WTC11 (cell line): ENCODE measurements at regions not wholly inside any gene's neighbourhood (a gene's known extent, or its start where the extent isn't known, plus 50 kb on each side); places are given as distances from the start of the nearest gene placed in this dataset.

Experiments used
- ATF1 ChIP-seq: sonication (generic); formaldehyde crosslinking; IDR thresholded peaks from 2 replicates; pipeline ENCODE4 v1.8.1; 2023; ENCODE audit warnings: mild to moderate bottlenecking, moderate library complexity, missing genetic modification reagents
- TF ChIP-seq, protein P1 (sequence below): sonication (generic); formaldehyde crosslinking; IDR thresholded peaks from 2 replicates; pipeline ENCODE4 v1.8.0; 2023; ENCODE audit warnings: mild to moderate bottlenecking, missing genetic modification reagents
- TF ChIP-seq, protein P2 (sequence below): fragments of 200-600 bp; IDR thresholded peaks from 2 replicates; pipeline ENCODE4 v1.8.0; 2022; ENCODE audit warnings: antibody characterized with exemption
- TF ChIP-seq, protein P3 (sequence below): sonication (generic); formaldehyde crosslinking; IDR thresholded peaks from 2 replicates; pipeline ENCODE4 v1.8.1; 2023; ENCODE audit warnings: mild to moderate bottlenecking, missing genetic modification reagents

DNA sequence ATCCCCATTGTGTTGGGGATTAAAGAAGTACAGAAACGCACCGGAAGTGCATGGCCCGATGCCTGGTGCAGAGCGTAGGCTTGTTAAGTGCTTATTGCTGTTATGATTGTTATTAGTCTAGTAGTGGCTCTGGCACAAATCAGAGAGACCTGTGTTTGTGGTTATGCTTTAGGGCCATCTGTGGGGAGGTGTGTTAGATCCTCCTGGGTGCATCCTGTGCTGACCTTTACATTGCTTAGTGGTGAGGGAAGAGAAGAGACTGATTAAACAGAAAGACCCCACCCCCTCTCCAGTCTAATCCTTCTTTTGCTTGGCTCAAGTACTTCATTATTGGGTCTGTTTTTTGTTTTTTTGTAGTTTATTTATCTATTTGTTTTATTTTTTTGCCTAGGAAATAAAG is 112.7 kb upstream of the SPRY4 start:
- TF ChIP-seq, protein P1, sequence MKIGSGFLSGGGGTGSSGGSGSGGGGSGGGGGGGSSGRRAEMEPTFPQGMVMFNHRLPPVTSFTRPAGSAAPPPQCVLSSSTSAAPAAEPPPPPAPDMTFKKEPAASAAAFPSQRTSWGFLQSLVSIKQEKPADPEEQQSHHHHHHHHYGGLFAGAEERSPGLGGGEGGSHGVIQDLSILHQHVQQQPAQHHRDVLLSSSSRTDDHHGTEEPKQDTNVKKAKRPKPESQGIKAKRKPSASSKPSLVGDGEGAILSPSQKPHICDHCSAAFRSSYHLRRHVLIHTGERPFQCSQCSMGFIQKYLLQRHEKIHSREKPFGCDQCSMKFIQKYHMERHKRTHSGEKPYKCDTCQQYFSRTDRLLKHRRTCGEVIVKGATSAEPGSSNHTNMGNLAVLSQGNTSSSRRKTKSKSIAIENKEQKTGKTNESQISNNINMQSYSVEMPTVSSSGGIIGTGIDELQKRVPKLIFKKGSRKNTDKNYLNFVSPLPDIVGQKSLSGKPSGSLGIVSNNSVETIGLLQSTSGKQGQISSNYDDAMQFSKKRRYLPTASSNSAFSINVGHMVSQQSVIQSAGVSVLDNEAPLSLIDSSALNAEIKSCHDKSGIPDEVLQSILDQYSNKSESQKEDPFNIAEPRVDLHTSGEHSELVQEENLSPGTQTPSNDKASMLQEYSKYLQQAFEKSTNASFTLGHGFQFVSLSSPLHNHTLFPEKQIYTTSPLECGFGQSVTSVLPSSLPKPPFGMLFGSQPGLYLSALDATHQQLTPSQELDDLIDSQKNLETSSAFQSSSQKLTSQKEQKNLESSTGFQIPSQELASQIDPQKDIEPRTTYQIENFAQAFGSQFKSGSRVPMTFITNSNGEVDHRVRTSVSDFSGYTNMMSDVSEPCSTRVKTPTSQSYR (CRISPR knock-in tag) = no peak
- TF ChIP-seq, protein P2, sequence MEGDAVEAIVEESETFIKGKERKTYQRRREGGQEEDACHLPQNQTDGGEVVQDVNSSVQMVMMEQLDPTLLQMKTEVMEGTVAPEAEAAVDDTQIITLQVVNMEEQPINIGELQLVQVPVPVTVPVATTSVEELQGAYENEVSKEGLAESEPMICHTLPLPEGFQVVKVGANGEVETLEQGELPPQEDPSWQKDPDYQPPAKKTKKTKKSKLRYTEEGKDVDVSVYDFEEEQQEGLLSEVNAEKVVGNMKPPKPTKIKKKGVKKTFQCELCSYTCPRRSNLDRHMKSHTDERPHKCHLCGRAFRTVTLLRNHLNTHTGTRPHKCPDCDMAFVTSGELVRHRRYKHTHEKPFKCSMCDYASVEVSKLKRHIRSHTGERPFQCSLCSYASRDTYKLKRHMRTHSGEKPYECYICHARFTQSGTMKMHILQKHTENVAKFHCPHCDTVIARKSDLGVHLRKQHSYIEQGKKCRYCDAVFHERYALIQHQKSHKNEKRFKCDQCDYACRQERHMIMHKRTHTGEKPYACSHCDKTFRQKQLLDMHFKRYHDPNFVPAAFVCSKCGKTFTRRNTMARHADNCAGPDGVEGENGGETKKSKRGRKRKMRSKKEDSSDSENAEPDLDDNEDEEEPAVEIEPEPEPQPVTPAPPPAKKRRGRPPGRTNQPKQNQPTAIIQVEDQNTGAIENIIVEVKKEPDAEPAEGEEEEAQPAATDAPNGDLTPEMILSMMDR = no peak
- TF ChIP-seq, protein P3, sequence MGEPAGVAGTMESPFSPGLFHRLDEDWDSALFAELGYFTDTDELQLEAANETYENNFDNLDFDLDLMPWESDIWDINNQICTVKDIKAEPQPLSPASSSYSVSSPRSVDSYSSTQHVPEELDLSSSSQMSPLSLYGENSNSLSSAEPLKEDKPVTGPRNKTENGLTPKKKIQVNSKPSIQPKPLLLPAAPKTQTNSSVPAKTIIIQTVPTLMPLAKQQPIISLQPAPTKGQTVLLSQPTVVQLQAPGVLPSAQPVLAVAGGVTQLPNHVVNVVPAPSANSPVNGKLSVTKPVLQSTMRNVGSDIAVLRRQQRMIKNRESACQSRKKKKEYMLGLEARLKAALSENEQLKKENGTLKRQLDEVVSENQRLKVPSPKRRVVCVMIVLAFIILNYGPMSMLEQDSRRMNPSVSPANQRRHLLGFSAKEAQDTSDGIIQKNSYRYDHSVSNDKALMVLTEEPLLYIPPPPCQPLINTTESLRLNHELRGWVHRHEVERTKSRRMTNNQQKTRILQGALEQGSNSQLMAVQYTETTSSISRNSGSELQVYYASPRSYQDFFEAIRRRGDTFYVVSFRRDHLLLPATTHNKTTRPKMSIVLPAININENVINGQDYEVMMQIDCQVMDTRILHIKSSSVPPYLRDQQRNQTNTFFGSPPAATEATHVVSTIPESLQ = no peak
- no peak for TF ChIP-seq ATF1 (CRISPR knock-in tag)
